Fibroblast of the aortic adventitia (primary cell): ENCODE measurements at regions not wholly inside any gene's neighbourhood (a gene's known extent, or its start where the extent isn't known, plus 50 kb on each side); places are given as distances from the start of the nearest gene placed in this dataset.
A peak's percentile ranks its signal among the peaks of the same experiment; 100 is the strongest.

ENCODE experiments used
- DNase-seq: peaks from one replicate; pipeline ENCODE4 v3.0.0-alpha.2; 2010; ENCODE audit warnings: low read depth
- H3K4me3 ChIP-seq: 2 replicates; pipeline ENCODE4 v1.5.1; 2011; ENCODE audit warnings: low read depth, mild to moderate bottlenecking, control low read depth, low read length, moderate library complexity
- CTCF ChIP-seq: IDR thresholded peaks from 2 replicates; pipeline ENCODE4 v1.5.1; 2011; ENCODE audit warnings: mild to moderate bottlenecking, low read length, control low read depth, inconsistent platforms; ENCODE audit not compliant: insufficient read depth

GRCh38 chr7:46715579-46715978 lies 794.5 kb upstream of the IGFBP3 start:
- no peak overlapping the region for H3K4me3 ChIP-seq
- no peak for DNase-seq
- TF ChIP-seq CTCF: no peak

- no peak overlapping the region for H3K4me3 ChIP-seq
- TF ChIP-seq CTCF: no peak
- no peak for DNase-seq
Measured at GRCh38 chr7:46714904-46715303, 793.8 kb upstream of the IGFBP3 start.

GRCh38 chr7:46713868-46714596 lies 793.0 kb upstream of the IGFBP3 start:
- TF ChIP-seq CTCF: no peak
- no peak for DNase-seq
- no peak overlapping the region for H3K4me3 ChIP-seq

- no peak overlapping the region for H3K4me3 ChIP-seq
- DNase-seq: no peak
- no peak for TF ChIP-seq CTCF
Measured at GRCh38 chr7:46710927-46711326, 789.9 kb upstream of the IGFBP3 start.

GRCh38 chr7:46707973-46708372 lies 786.9 kb upstream of the IGFBP3 start:
- no peak for TF ChIP-seq CTCF
- no peak overlapping the region for H3K4me3 ChIP-seq
- DNase-seq: no peak

GRCh38 chr7:46705386-46706255 lies 784.5 kb upstream of the IGFBP3 start:
- DNase-seq: peak; percentile 56
- no peak overlapping the region for H3K4me3 ChIP-seq
- no peak for TF ChIP-seq CTCF
